Keratinocyte (primary cell): ENCODE measurements at regions not wholly inside any gene's neighbourhood (a gene's known extent, or its start where the extent isn't known, plus 50 kb on each side); places are given as distances from the start of the nearest gene placed in this dataset.

Experiments used
- DNase-seq: peaks from one replicate; pipeline ENCODE4 v3.0.0-alpha.2; 2011; ENCODE audit warnings: low read depth, missing footprints, low spot score
- FAIRE-seq: peaks from 2 replicates; lab custom pipeline; 2011; peaks lifted over from hg19 to GRCh38; lab: Jason Lieb, UNC
- H2AFZ ChIP-seq: 2 replicates; pipeline ENCODE4 v1.6.0; 2012; ENCODE audit warnings: low read length, control low read depth, inconsistent platforms; ENCODE audit not compliant: control insufficient read depth
- H3K27ac ChIP-seq: 2 replicates; pipeline ENCODE4 v1.5.1; 2011; ENCODE audit warnings: low read length; ENCODE audit not compliant: control insufficient read depth, insufficient read depth
- H3K27me3 ChIP-seq: 3 replicates; pipeline ENCODE4 v1.6.0; 2011; ENCODE audit warnings: low read length; ENCODE audit not compliant: control insufficient read depth, insufficient read depth; ENCODE audit errors: extremely low read depth
- H3K36me3 ChIP-seq, 2 experiments: 2 replicates in 1 of 2; 3 replicates in 1 of 2; pipeline ENCODE4 v1.5.1; 2011; ENCODE audit warnings: low read length in 2 of 2, mild to moderate bottlenecking in 1 of 2; ENCODE audit not compliant: control insufficient read depth in 2 of 2, insufficient read depth in 2 of 2; ENCODE audit errors: extremely low read depth in 1 of 2
- H3K4me1 ChIP-seq: 3 replicates; pipeline ENCODE4 v1.5.1; 2011; ENCODE audit warnings: low read length; ENCODE audit not compliant: control insufficient read depth, insufficient read depth; ENCODE audit errors: extremely low read depth
- H3K4me2 ChIP-seq: 3 replicates; pipeline ENCODE4 v1.6.0; 2011; ENCODE audit warnings: low read depth, low read length; ENCODE audit not compliant: control insufficient read depth, insufficient read depth; ENCODE audit errors: extremely low read depth
- H3K4me3 ChIP-seq, 3 experiments: fragments of 200-600 bp in 1 of 3; sonication (generic) in 1 of 3; 2 replicates in 2 of 3; 3 replicates in 1 of 3; pipeline ENCODE4 v1.5.1; 2011 to 2016; ENCODE audit warnings: low read length in 3 of 3, mild to moderate bottlenecking in 3 of 3, control low read depth in 2 of 3, inconsistent platforms in 1 of 3, low read depth in 1 of 3, mixed read lengths in 1 of 3, mixed run types in 1 of 3, moderate library complexity in 1 of 3; ENCODE audit not compliant: control insufficient read depth in 2 of 3, insufficient read depth in 2 of 3; ENCODE audit errors: extremely low read depth in 1 of 3
- H3K79me2 ChIP-seq: 2 replicates; pipeline ENCODE4 v1.6.0; 2012; ENCODE audit warnings: low read length; ENCODE audit not compliant: control insufficient read depth, insufficient read depth
- H3K9ac ChIP-seq: 3 replicates; pipeline ENCODE4 v1.6.0; 2011; ENCODE audit warnings: low read length; ENCODE audit not compliant: control insufficient read depth, insufficient read depth; ENCODE audit errors: extremely low read depth
- H3K9me1 ChIP-seq: 3 replicates; pipeline ENCODE4 v1.6.0; 2011; ENCODE audit warnings: low read length; ENCODE audit not compliant: control insufficient read depth, insufficient read depth; ENCODE audit errors: extremely low read depth
- H3K9me3 ChIP-seq: 2 replicates; pipeline ENCODE4 v1.5.1; 2012; ENCODE audit warnings: low read depth, low read length; ENCODE audit not compliant: control insufficient read depth
- H4K20me1 ChIP-seq: 3 replicates; pipeline ENCODE4 v1.6.0; 2011; ENCODE audit warnings: low read length; ENCODE audit not compliant: control insufficient read depth, insufficient read depth; ENCODE audit errors: extremely low read depth
- CTCF ChIP-seq, 3 experiments: IDR thresholded peaks in 1 of 3; conservative IDR thresholded peaks in 1 of 3; optimal IDR thresholded peaks in 1 of 3; 2 replicates in 2 of 3; 3 replicates in 1 of 3; pipeline versions ENCODE3 to v1.5.1; 2011; ENCODE audit warnings: low read length in 3 of 3, mild to moderate bottlenecking in 3 of 3, moderate library complexity in 2 of 3, control low read depth in 1 of 3, inconsistent platforms in 1 of 3; ENCODE audit not compliant: insufficient read depth in 2 of 3; ENCODE audit errors: extremely low read depth in 1 of 3
- EZH2 ChIP-seq: IDR thresholded peaks from one replicate; pipeline ENCODE4 v1.6.1; 2012; ENCODE audit warnings: inconsistent platforms, mild to moderate bottlenecking, low read length, moderate library complexity
- dilution Hi-C: fragments of 300-500 bp; cut with MboI; formaldehyde crosslinking; loops from one replicate; pipeline ENCODE4 v1.7.0; 2020; ENCODE audit warnings: low sequenced_read_pairs; ENCODE audit not compliant: extremely low pct_ligation_motif_present

- no peak overlapping the region for H3K4me3 ChIP-seq
- H3K79me2 ChIP-seq, result no peaks in the 10 kb centered on the region
- H3K9me1 ChIP-seq, result no peaks in the 10 kb centered on the region
- H4K20me1 ChIP-seq, result no peaks in the 10 kb centered on the region
- no peak overlapping the region for H3K27ac ChIP-seq
- H3K27me3 ChIP-seq, result no peaks in the 10 kb centered on the region
- H3K4me2 ChIP-seq, result no peak overlapping the region
- no peaks in the 10 kb centered on the region for H3K4me1 ChIP-seq
- TF ChIP-seq EZH2 (no peak), CTCF (optimal IDR thresholded peaks at IDR 0.05 in 1 of 3, IDR thresholded peaks at IDR 0.05 in 1 of 3, conservative IDR thresholded peaks at IDR 0.05 in 1 of 3; ENCODE audit: extremely low read depth in 1 of 3, insufficient read depth in 2 of 3, low read length in 3 of 3) (no peak)
- FAIRE-seq, result no peak
- dilution Hi-C loops, result no loop called here
- H3K9ac ChIP-seq, result no peak overlapping the region
- no peaks in the 10 kb centered on the region for H3K36me3 ChIP-seq
- no peak overlapping the region for H2AFZ ChIP-seq
- DNase-seq, result no peak
- no peaks in the 10 kb centered on the region for H3K9me3 ChIP-seq
Observed at GRCh38 chr3:64387688-64388087, 162.4 kb upstream of the PRICKLE2 start.

- TF ChIP-seq CTCF (optimal IDR thresholded peaks at IDR 0.05 in 1 of 3, IDR thresholded peaks at IDR 0.05 in 1 of 3, conservative IDR thresholded peaks at IDR 0.05 in 1 of 3; ENCODE audit: extremely low read depth in 1 of 3, insufficient read depth in 2 of 3, low read length in 3 of 3) (no peak), EZH2 (no peak)
- no peaks in the 10 kb centered on the region for H3K9me3 ChIP-seq
- H4K20me1 ChIP-seq, result no peaks in the 10 kb centered on the region
- no peak for FAIRE-seq
- no peaks in the 10 kb centered on the region for H3K4me1 ChIP-seq
- H3K79me2 ChIP-seq, result no peaks in the 10 kb centered on the region
- dilution Hi-C loops, result no loop called here
- H2AFZ ChIP-seq, result no peak overlapping the region
- no peak overlapping the region for H3K9ac ChIP-seq
- no peak overlapping the region for H3K27ac ChIP-seq
- no peak overlapping the region for H3K4me3 ChIP-seq
- H3K27me3 ChIP-seq, result no peaks in the 10 kb centered on the region
- no peak overlapping the region for H3K4me2 ChIP-seq
- no peaks in the 10 kb centered on the region for H3K9me1 ChIP-seq
- no peaks in the 10 kb centered on the region for H3K36me3 ChIP-seq
- no peak for DNase-seq
Observed at GRCh38 chr3:64385277-64385676, 160.0 kb upstream of the PRICKLE2 start.
